ENCODE measurements at regions not wholly inside any gene's neighbourhood (a gene's known extent, or its start where the extent isn't known, plus 50 kb on each side); places are given as distances from the start of the nearest gene placed in this dataset.

- H3K27me3 ChIP-seq (ENCODE audit: control insufficient read depth in 2 of 2, insufficient read depth in 2 of 2, low read length in 2 of 2) = no peaks in the 10 kb centered on the region
- H3K9me3 ChIP-seq (replicated peaks in 1 of 2; ENCODE audit: control insufficient read depth in 1 of 2, insufficient read depth in 1 of 2, low read length in 2 of 2) = no peaks in the 10 kb centered on the region
- no peaks in the 10 kb centered on the region for H4K20me1 ChIP-seq (ENCODE audit: insufficient read depth, low read length)
- Mint-ChIP-seq H3K4me3 (no peak overlapping the region), H3K9me3 (peaks cover 0 to 3% (median 0%) of the 10 kb centered on the region in 7 donors), H3K36me3 (peaks cover 0 to 1% of the 10 kb centered on the region in 2 donors), H3K27ac (peak overlapping the region in 1 of 7 donors; percentile 70), H3K4me1 (peaks cover 13% of the 10 kb centered on the region), H3K27me3 (ENCODE audit: low read depth in 3 of 3) (peaks cover 0 to 1% (median 0%) of the 10 kb centered on the region in 3 donors)
- H3K36me3 ChIP-seq (replicated peaks in 1 of 2; ENCODE audit: control insufficient read depth in 1 of 2, insufficient read depth in 2 of 2, low read length in 2 of 2) = no peaks in the 10 kb centered on the region
- H3K27ac ChIP-seq (ENCODE audit: low read depth in 1 of 2, low read length in 2 of 2) = no peak overlapping the region
- no peak overlapping the region for H3K4me3 ChIP-seq (replicated peaks in 1 of 3; ENCODE audit: low read depth in 2 of 3, low read length in 3 of 3)
- peaks cover 10 to 13% of the 10 kb centered on the region in 2 donors for H3K4me1 ChIP-seq (ENCODE audit: control insufficient read depth in 1 of 2, insufficient read depth in 2 of 2, low read length in 2 of 2)
- peak overlapping the region; percentile 42 for H3K4me2 ChIP-seq (replicated peaks; ENCODE audit: extremely low read depth, low read length, poor library complexity, severe bottlenecking)
- H3K9ac ChIP-seq (ENCODE audit: insufficient read depth, low read length, poor library complexity, severe bottlenecking) = no peak overlapping the region
- H3K79me2 ChIP-seq (ENCODE audit: insufficient read depth, low read length) = no peaks in the 10 kb centered on the region
- WGBS (ENCODE audit: insufficient coverage) = no CpG with 5 or more reads among the region's 1 CpG
- DNase-seq = no peak
- TF ChIP-seq CTCF (IDR thresholded peaks at IDR 0.05) = no peak
- peak overlapping the region; percentile 52 for H2AFZ ChIP-seq (ENCODE audit: insufficient read depth, low read depth, low read length, poor library complexity, severe bottlenecking)
- intact Hi-C loops (cut with micrococcal nuclease) = no loop called here
Measured at GRCh38 chr2:8107150-8107549, 574.7 kb upstream of the ID2 start.

- Histone ChIP-seq H4K20me1 (ENCODE audit: insufficient read depth, low read length) (no peaks in the 10 kb centered on the region), H3K9ac (ENCODE audit: insufficient read depth, low read length, poor library complexity, severe bottlenecking) (no peak overlapping the region), H3K4me3 (replicated peaks in 1 of 3; ENCODE audit: low read depth in 2 of 3, low read length in 3 of 3) (peak overlapping the region in 1 of 3 experiments; percentile 34), H3K9me3 (replicated peaks in 1 of 2; ENCODE audit: control insufficient read depth in 1 of 2, insufficient read depth in 1 of 2, low read length in 2 of 2) (no peaks in the 10 kb centered on the region), H3K79me2 (ENCODE audit: insufficient read depth, low read length) (no peaks in the 10 kb centered on the region), H3K36me3 (replicated peaks in 1 of 2; ENCODE audit: control insufficient read depth in 1 of 2, insufficient read depth in 2 of 2, low read length in 2 of 2) (no peaks in the 10 kb centered on the region), H3K27me3 (ENCODE audit: control insufficient read depth in 2 of 2, insufficient read depth in 2 of 2, low read length in 2 of 2) (no peaks in the 10 kb centered on the region), H3K4me2 (replicated peaks; ENCODE audit: extremely low read depth, low read length, poor library complexity, severe bottlenecking) (peak overlapping the region; percentile 42), H2AFZ (ENCODE audit: insufficient read depth, low read depth, low read length, poor library complexity, severe bottlenecking) (peak overlapping the region; percentile 52), H3K4me1 (ENCODE audit: control insufficient read depth in 1 of 2, insufficient read depth in 2 of 2, low read length in 2 of 2) (peaks cover 10 to 13% of the 10 kb centered on the region in 2 donors), H3K27ac (ENCODE audit: low read depth in 1 of 2, low read length in 2 of 2) (peak overlapping the region in 1 of 2 donors; percentile 28)
- 49% methylated on average over 3 of the region's 5 CpGs for WGBS (ENCODE audit: insufficient coverage)
- H3K9me3 Mint-ChIP-seq = peaks cover 0 to 3% (median 0%) of the 10 kb centered on the region in 7 donors
- no peak for TF ChIP-seq CTCF (IDR thresholded peaks at IDR 0.05)
- H3K36me3 Mint-ChIP-seq = peaks cover 0 to 1% of the 10 kb centered on the region in 2 donors
- peaks cover 13% of the 10 kb centered on the region for H3K4me1 Mint-ChIP-seq
- peaks cover 0 to 1% (median 0%) of the 10 kb centered on the region in 3 donors for H3K27me3 Mint-ChIP-seq (ENCODE audit: low read depth in 3 of 3)
- H3K27ac Mint-ChIP-seq = peak overlapping the region in 6 of 7 donors; percentile 71 to 88 (median 83)
- peak overlapping the region in 1 of 2 donors; percentile 65 for H3K4me3 Mint-ChIP-seq
- intact Hi-C loops (cut with micrococcal nuclease) = no loop called here
- peak in 1 of 3 donors; percentile 13 for DNase-seq
Measured at GRCh38 chr2:8107621-8108378, 574.1 kb upstream of the ID2 start.

All from CD14-positive monocyte (primary cell).